ENCODE measurements at regions not wholly inside any gene's neighbourhood (a gene's known extent, or its start where the extent isn't known, plus 50 kb on each side); places are given as distances from the start of the nearest gene placed in this dataset.

DNA sequence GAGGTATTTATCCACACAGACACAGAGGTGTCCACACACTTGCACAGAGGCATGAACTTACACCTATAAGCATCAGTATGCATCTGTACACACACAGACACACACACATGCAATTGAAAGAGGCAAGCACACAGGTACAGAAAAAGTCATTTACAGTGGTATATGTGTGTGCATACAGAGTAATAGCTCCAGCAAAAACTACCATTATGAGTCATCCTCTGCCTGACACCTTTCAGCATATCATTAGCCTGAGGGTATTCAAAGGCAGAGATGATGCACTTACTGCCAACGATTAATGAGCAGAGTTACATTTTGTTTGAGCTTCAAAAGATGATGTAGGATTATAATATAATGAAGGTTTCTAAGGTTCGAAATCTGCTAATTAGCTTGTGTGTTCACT lies 100.3 kb upstream of the TPRG1 start:
- TF ChIP-seq CTCF (IDR thresholded peaks at IDR 0.05) = no peak
- TF ChIP-seq POLR2A (IDR thresholded peaks at IDR 0.05) = no peak
- no peak for TF ChIP-seq POLR2AphosphoS5 (IDR thresholded peaks at IDR 0.05; ENCODE audit: insufficient read depth in 1 of 2, low read depth in 1 of 2)

Data from vagina (tissue), 2 donors.